IPS DF 4.7 (cell line): ENCODE measurements at regions not wholly inside any gene's neighbourhood (a gene's known extent, or its start where the extent isn't known, plus 50 kb on each side); places are given as distances from the start of the nearest gene placed in this dataset.
"Not testable (repeated sequence)": the region's sequence is repeated elsewhere in the genome, so short reads cannot be mapped to it uniquely, and the experiment has no call there.

ENCODE experiments used
- DNase-seq: peaks from one replicate; pipeline ENCODE4 v3.0.0-alpha.2; 2013; ENCODE audit warnings: low spot score; ENCODE audit errors: extremely low read depth

GRCh38 chrX:110965409-110966090 lies 130.4 kb upstream of the PAK3 start:
- no peak for DNase-seq

GRCh38 chrX:110964786-110965185 lies 131.2 kb upstream of the PAK3 start:
- DNase-seq = no peak

- no peak for DNase-seq
These were observed 133.5 kb upstream of the PAK3 start for GRCh38 chrX:110962451-110962850.

- DNase-seq = no peak
These were observed 140.3 kb upstream of the PAK3 start for GRCh38 chrX:110955706-110956105.

- DNase-seq = no peak
These were observed 141.4 kb upstream of the PAK3 start for GRCh38 chrX:110954428-110955100.

GRCh38 chrX:110951472-110952269 lies 144.3 kb upstream of the PAK3 start:
- DNase-seq = no peak

- DNase-seq = no peak
These were observed 149.4 kb upstream of the CHRDL1 start for GRCh38 chrX:110944751-110945675.

GRCh38 chrX:110944311-110944750 lies 148.7 kb upstream of the CHRDL1 start:
- DNase-seq = no peak

GRCh38 chrX:110941906-110942305 lies 146.3 kb upstream of the CHRDL1 start:
- no peak for DNase-seq

GRCh38 chrX:110938977-110939732 lies 143.5 kb upstream of the CHRDL1 start:
- no peak for DNase-seq

GRCh38 chrX:110924871-110925270 lies 129.3 kb upstream of the CHRDL1 start:
- DNase-seq = no peak

GRCh38 chrX:110920991-110921390 lies 125.4 kb upstream of the CHRDL1 start:
- DNase-seq = no peak

GRCh38 chrX:110915570-110915969 lies 120.0 kb upstream of the CHRDL1 start:
- no peak for DNase-seq

- DNase-seq = no peak
These were observed 119.5 kb upstream of the CHRDL1 start for GRCh38 chrX:110915111-110915510.

- DNase-seq = no peak
These were observed 118.7 kb upstream of the CHRDL1 start for GRCh38 chrX:110914281-110914680.

GRCh38 chrX:110904747-110905146 lies 109.1 kb upstream of the CHRDL1 start:
- not testable (repeated sequence) for DNase-seq

GRCh38 chrX:110881971-110882370 lies 86.4 kb upstream of the CHRDL1 start:
- no peak for DNase-seq

- no peak for DNase-seq
These were observed 81.7 kb upstream of the CHRDL1 start for GRCh38 chrX:110877326-110877725.

GRCh38 chrX:110871839-110872238 lies 76.2 kb upstream of the CHRDL1 start:
- DNase-seq = no peak

GRCh38 chrX:110866421-110866820 lies 70.8 kb upstream of the CHRDL1 start:
- no peak for DNase-seq
